Stimulated activated CD8-positive, alpha-beta memory T cell treated with anti-CD3 and anti-CD28 coated beads, Interleukin-2, amount 100 ng/mL, for 48 hours (primary cell): ENCODE measurements at regions not wholly inside any gene's neighbourhood (a gene's known extent, or its start where the extent isn't known, plus 50 kb on each side); places are given as distances from the start of the nearest gene placed in this dataset.
"Not testable (repeated sequence)": the region's sequence is repeated elsewhere in the genome, so short reads cannot be mapped to it uniquely, and the experiment has no call there.

Experiments
- DNase-seq, 2 donors: peaks; one replicate each; pipeline ENCODE4 v3.0.0-alpha.2; 2020; ENCODE audit warnings: low read depth in 2 of 2

DNA sequence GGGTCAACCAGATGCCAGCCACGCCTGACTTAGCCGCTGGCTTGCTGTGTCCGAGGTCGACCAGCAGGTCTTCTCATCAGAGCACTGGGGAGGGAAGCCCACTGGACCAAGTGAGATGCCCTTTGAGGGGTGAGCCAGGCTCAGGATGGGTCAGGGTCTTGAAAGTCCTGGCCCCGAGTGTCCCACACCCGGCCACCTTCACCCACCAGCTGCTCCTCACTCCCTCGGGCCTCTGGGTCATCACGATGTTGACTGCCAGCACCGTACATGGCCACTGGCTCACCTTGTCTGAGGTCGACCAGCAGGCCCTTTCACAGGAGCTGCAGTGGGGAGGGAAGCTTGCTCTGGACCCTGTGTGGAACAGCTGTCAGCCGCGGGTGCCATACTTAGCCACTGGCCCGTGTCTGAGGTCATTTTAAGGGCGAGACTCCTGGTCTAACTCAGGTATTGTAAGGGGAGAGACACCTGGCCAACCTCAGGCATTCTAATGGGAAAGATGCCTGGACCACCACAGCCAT lies 1361.3 kb downstream of the UQCRFS1 start:
- DNase-seq: no peak

DNA sequence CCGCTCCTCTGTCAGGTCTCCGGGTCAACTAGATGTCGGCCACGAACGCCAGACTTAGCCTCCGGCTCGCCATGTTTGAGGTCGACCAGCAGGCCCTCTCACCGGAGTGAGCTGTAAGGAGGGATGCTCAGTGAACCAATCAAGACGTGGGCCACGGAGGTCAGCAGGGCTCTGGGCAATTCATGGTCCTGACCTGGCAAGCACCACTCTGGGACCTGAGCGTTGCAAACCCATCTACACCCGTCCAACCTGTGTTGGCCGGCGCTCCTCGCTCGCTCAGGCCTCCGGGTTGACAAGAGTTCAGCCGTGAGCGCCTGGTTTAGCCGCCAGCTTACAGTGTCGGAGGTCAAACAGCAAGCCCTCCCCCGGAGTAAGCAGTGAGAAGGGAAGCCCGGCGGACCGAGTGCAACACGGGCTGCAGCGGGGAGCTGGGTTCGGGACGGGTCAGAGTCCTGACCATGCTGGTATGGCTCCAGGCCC lies 1361.9 kb downstream of the UQCRFS1 start:
- no peak for DNase-seq

DNA sequence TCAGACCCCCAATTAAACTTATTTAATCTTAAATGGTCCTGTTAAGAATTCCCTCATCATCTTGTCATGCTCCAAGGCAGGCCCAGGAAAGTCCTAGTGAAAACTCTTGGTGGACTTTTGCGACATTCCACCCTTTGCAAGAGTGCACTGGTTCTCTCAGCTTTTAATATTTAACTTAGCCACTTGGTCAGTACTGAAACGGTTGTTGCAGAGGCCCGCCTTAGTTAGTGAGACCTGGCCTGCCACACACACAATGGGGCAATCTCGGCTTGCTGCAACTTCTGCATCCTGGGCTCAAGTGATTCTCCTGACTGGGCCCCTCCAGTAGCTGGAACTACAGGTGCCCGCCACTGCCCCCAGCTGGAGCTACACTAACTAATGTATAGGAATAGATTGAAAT lies 1366.0 kb downstream of the UQCRFS1 start:
- DNase-seq: no peak

DNA sequence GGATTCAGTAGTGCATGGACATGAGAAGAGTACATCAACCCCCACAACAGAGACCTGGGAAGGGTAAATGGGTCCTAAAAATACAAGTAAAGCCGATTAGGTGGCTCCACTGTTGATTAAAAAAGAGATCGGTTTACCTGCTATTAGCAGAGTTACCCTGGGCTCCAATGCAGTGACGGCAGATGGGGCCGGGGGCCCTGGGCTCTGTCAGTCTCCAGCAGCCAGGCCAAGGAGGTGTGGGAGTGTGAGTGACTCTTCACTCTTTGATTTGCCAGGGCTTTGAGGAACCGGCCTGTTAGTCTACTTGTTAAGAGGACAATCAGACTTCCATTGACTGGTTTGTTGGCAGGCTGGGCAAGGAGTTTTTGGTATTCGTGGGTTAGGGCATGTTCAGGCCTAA lies 1368.7 kb downstream of the UQCRFS1 start:
- no peak for DNase-seq

DNA sequence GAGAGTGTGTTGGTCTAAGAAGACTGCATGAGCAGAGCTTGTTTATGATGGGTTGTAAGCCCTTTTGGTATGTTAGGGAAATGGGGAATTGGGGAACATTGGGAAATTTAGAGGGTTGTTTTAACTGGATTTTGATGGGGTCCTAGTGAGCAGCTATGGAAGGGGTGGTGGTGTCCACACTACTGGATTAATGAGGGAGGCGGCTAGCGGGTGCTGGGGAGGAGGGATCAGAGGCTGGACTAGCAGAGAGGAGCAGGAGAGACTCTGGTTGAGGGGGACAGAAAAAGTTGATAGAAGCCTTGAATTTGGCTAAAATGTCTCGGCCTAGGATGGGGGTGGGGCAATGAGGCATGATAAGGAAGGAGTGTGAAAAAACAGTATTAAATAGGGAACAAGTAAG lies 1369.1 kb downstream of the UQCRFS1 start:
- DNase-seq: no peak

DNA sequence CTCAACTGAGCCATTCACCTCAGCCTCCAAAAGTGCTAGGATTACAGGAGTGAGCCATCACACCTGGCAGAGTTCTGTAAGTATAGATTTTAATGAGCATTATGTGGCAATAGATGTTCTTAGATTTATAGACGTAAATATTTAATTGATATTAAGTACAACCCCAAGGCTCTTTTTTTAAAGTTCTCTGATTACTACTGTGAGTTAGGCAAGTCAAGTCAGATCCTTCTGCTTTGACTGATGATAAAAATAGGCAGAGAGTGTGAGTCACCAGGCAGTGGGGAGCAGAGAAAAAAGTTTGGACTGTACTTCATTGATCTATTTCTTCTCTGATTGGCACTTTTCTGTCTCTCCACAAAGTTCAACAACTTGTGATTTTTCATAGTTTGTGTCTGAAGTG lies 1379.9 kb downstream of the UQCRFS1 start:
- DNase-seq: no peak

DNA sequence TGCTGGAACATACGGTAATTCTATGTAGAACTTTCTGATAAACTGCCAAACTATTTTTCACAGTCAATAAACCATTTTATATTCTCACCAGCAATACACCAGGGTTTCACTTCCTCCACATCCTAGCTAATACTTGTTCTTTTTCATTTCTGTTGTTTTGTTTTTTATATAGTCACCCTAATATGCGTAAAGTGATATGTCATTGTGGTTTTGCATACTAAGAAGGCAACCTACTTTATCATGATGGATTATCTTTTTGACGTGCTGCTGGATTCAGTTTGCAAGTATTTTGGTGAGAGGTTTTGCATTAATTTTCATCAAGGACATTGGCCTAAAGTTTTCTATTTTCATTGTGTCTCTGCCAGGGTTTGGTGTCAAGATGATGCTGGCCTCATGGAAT lies 1384.1 kb downstream of the UQCRFS1 start:
- no peak for DNase-seq

DNA sequence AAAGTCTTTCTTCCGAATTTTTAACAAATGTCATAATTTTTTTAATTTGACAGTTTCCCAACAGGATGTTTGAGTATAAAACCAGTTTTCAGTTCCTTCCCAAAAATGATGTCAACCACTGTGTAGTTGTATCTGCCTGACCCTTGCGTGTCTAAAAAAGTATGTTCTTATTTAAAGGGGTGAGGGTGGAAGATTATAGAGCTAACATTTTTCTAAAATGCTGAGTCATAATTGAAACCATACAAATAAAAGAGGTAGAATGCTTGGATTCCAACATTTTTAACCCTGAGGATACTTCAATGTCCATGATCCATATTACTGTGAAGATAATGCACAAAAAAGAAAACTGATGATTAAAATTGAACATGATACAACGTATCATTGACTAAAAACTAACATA lies 1388.8 kb downstream of the UQCRFS1 start:
- DNase-seq: no peak

DNA sequence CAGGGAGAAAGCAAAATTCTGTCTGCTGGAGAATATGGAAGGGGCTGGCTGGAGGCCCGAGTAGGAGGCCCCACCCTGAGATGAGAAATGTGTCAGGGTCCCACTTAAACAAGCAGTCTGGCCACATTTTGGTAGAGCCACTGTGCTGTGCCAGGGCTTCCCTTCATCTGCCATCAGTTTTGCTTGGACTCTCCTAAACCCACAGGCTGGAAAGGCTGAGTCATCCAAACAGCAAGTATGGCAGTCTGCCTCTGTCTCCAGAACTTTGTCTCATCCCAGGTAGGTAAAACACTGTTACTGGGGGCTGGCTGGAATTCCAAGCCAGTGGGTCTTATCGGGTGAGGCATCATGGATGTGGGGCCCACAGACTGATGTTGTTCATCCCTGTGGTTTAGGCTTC lies 1390.6 kb downstream of the UQCRFS1 start:
- DNase-seq: no peak

DNA sequence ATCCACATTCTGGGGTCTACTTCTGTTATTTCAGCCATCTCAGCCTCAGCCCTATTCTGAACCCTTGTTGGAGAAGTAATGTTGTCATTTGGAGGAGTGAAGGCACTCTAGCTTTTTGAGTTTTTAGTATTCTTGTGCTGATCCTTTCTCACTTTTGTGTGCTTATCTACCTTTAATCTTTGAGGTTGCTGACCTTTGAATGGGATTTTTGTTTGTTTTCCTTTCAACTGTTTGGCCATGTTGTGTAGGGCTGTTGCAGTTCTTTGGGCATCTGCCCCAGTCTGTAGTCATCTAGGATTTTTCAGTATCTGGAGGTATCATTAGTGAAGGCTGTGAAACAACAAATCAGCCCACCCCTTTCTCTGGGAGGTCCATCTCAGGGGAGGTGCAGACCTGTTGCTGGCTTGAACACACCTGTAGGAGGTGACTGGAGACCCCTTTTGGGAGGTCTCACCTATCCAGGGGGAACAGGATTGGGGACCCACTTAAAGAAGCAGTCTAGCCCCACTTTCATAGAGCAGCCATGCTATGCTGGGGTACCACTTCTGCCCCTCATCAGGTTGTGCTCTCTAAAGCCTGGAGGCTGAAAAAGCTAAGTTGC lies 1391.4 kb downstream of the UQCRFS1 start:
- DNase-seq: no peak

DNA sequence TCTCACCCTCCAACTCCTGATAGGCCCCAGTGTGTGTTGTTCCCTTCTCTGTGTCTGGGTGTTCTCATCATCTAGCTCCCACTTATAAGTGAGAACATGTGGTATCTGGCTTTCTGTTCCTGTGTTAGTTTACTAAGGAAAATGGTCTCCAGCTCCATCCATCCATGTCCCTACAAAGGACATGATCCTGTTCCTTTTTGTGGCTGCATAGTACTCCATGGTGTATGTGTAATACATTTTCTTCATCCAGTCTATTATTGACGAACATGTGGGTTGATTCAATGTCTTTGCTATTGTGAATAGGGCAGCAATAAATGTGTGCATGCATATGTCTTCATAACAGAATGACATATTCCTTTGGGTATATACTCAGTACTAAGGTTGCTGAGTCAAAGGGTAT lies 1397.0 kb downstream of the UQCRFS1 start:
- DNase-seq: no peak

DNA sequence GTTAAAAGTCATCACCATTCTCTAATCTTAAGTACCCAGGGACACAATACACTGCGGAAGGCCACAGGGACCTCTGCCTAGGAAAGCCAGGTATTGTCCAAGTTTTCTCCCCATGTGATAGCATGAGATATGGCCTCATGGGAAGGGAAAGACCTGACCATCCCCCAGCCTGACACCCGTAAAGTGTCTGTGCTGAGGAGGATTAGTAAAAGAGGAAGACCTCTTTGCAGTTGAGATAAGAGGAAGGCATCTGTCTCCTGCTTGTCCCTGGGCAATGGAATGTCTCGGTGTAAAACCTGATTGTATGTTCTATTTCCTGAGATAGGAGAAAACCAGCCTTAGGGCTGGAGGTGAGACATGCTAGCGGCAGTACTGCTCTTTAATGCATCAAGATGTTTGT lies 1398.1 kb downstream of the UQCRFS1 start:
- DNase-seq: not testable (repeated sequence)

DNA sequence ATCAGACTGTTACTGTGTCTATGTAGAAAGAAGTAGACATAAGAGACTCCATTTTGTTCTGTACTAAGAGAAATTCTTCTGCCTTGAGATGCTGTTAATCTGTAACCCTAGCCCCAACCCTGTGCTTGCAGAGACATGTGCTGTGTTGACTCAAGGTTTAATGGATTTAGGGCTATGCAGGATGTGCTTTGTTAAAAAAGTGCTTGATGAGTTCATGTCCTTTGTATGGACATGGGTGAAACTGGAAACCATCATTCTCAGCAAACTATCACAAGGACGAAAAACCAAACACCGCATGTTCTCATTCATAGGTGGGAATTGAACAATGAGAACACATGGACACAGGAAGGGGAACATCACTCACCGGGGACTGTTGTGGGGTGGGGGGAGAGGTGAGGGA lies 1398.7 kb downstream of the UQCRFS1 start:
- not testable (repeated sequence) for DNase-seq

DNA sequence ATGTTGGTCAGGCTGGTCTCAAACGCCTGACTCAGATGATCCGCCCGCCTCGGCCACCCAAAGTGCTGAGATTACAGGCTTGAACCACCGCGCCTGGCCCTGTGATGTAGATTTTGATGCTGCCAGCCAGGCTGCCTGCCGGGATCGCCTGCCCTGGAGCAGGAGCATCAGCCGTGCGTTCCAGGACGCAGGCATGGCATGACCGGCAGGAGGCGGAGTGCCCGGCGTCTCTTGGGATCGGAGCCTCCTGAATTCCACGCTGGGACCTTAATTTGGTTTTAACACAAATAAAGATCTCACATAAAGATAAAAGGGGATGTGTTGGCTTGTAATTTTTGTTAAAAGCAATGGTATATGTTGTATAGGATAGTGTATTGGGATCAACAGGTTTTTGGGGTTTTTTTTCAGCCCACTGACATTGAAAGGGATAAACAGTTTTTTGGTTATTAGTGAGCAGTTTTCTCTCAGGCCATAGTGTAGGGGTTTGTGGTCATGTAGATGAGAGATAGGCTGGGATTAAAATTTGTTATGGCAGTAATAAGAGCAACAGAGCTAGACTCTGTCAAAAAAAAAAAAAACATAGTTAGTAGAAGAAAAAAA lies 1406.4 kb downstream of the UQCRFS1 start:
- DNase-seq: no peak

DNA sequence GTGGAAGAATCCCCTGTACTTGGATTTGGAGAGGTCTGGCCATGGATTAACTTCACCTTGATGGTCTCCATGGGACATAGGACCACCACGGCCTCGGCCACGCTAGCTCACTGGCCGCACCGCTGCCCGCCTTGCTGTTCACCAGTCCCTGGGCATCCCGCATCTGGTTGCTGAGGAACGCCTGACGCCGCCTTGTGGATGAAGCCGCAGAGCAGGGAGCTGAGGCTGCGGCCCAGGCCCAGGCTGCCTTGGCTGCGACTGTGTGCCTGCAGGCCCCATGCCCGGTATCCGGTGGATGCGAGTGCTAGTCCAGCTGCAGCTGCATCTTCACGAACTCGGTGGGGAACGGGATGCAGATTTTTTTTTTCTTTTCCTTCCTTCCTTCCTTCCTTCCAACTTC lies 1407.1 kb downstream of the UQCRFS1 start:
- DNase-seq: no peak

DNA sequence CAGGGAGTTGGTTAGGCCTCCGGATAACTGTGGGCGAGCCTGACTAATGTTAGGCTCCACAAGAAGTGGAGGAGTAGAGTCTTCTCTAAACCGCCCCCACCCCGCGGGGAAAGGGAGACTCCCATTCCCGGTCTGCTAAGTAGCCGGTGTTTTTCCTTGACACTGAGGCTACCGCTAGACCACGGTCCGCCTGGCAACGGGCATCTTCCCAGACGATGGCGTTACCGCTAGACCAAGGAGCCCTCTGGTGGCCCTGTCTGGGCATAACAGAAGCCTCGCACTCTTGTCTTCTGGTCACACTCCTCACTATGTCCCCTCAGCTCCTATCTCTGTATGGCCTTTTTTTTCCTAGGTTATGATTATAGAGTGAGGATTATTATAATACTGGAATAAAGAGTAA lies 1410.7 kb downstream of the UQCRFS1 start:
- not testable (repeated sequence) for DNase-seq

DNA sequence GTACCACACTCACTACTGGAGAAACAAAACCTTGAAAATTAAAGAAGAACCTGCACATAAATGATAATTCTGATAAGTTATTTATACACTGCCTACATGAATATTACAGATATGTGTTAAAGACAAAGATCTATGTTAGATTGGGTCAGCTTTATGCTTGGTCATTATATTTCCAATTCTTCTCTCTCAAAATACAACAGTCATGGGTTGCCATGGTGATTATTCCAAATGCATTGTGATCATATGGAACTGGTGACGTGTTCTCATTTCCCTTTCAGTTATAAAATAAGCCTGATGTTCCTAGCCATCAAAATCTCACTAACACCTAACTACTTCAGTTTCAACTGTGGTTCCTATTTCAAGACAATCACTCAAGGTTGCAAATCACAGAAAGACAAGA lies 1416.4 kb downstream of the UQCRFS1 start:
- DNase-seq: no peak

DNA sequence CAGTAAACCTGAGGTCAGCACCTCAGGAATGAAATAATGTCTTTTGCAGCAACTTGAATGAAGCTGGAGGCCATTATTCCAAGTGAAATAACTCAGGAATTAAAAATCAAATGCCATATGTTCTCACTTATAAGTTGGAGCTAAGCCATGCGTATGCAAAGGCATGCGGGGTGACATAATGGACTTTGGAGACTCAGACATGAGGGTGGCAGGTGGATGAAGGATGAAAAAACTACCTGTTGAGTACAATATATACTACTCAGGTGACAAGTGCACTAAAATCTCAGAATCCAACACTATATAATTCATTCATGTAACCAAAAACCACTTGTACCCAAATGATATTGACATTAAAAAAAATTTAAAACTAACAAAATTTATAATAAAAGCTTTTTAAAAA lies 1416.9 kb downstream of the UQCRFS1 start:
- no peak for DNase-seq

DNA sequence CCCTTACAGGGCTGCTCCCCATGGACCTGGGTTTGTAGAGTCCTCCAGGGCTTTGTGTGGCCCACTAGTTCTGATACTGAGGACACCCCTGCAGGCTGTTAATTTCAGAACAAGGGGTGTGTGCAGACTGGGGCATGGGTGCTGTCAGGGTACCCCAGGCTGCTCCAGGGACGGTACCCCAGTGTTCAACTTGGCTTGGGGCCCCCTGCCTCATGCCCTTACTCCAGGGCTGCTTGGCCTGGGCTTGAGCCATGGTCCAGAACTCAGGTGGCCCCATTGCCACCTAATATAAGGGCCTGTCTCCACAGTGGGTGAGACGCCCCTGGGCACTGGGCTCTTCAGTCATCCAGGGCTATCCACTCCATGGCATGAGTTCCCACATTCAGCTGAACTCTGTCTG lies 1417.6 kb downstream of the UQCRFS1 start:
- DNase-seq: no peak

DNA sequence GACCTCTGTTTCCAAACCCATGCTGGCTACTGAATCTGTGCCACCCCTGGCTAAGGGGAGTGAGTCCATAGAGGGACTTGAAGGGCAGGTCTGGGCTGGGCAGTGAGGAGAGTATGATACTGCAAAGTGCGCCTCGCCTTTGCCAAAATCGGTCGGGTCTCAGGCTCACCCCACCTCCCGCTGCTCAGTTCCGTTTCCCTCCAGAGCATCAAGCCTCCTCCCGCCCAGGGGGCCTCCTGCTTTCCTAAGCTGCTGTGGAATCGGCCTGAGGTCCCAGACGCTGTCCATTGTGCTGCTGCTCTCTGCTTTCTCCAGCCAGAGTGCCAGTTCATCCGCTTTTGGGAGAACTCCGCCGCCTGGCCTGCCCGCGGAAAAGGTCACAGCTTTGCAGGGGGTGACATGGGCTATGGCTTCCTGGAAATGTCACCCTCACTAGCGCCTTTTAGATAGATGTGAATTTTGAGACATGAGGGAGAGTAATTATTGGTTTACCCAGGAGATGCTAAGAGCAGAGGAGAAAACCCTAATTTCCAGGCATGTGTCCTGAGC lies 1418.4 kb downstream of the UQCRFS1 start:
- peak in 1 of 2 donors; percentile 1 for DNase-seq

DNA sequence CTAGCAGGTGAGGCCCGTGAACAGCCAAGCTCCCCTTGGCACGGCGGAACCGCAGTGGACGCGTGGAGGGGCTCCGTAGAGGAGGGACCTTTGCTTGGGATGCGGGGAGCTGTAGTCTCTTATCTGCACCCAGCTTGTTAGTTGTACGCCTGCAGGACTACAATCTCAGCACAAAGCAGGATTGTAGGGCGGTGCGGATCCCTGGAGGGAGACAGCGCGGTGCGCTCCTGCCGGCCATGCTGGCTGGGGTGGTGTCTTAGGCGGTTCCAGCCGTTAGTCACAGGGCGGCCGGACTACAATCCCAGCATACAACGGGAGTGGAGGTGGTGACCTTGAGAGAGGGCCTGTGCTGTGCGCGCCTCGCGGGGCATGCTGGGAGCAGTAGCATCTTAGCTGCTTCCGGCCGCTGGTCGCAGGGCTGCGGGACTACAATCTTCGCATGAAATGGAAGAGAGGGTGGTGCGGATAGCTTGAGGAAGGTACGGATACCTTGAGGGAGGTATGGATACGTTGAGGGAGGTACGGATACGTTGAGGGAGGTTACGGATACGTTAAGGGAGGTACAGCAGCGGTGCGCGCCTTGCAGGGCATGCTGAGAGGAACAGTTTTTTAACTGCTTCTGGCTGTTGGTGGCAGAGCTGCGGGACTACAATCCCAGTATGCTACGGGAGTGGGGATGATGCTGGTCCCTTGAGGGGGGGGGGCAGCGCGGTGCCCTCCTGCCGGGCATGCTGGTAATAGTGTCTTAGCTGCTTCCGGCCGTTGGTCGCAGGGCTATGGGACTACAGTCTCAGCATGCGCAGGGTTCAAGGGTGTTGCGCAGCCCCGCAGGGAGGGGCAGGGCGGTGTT lies 1419.1 kb downstream of the UQCRFS1 start:
- peak; percentile 80 to 84 for DNase-seq

DNA sequence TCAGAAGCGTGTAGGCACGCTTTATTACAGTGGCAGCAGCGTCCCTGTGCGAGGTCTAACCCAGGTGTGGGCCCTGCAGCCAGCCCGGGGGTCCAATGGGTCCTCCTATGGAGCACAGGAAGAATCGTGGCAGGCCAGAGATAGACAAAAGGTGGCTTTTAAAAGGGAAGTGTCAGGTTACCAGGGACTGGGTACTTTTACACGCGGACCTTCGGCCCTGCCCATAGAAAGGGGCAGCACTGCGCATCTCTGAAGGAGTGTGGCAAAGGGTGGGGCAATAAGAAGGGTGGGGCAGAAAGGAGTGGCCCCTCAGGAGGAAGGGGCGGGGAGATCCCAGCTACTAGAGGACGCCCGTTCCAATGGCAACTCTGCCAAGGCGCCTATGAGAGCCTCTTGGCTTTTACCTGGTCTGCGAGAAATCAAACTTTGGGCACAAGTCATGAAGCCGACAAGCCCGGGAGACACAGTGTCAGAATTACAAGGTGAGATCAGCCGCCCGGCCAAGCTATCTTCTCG lies 1419.8 kb downstream of the UQCRFS1 start:
- peak; percentile 53 to 64 for DNase-seq
